GM18909 (cell line): ENCODE measurements at regions not wholly inside any gene's neighbourhood (a gene's known extent, or its start where the extent isn't known, plus 50 kb on each side); places are given as distances from the start of the nearest gene placed in this dataset.

Experiments used
- ATAC-seq: cut with Tn5 transposase; IDR thresholded peaks from one replicate; pipeline ENCODE4 v1.9.1; 2021; ENCODE audit warnings: mild to moderate bottlenecking; ENCODE audit not compliant: unreplicated experiment, poor library complexity

- no peak for ATAC-seq
These were observed 144.9 kb upstream of the CELF2 start for GRCh38 chr10:10872764-10873163.

DNA sequence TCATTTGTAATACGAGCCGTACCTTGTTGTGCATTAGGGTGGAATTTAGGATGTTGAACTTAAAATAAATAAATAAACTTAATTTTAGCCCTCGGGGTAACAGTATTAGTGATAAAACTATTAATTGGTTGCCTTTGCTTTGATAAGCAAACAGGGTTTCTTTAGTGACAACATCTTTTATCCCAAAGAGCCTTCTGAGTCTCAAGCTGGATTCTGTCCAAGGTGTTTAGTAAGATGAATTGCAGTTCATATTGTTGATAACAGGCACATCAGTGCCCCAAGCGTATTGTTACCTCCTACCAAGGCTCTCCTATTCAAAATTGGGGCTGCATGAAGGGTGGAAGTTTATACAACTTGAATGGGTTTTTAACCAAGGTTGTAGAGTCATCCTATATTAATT is 144.4 kb upstream of the CELF2 start:
- no peak for ATAC-seq

- no peak for ATAC-seq
These were observed 143.8 kb upstream of the CELF2 start for GRCh38 chr10:10873915-10874314.

GRCh38 chr10:10878963-10879362 is 138.7 kb upstream of the CELF2 start:
- no peak for ATAC-seq

- no peak for ATAC-seq
These were observed 136.4 kb upstream of the CELF2 start for GRCh38 chr10:10881117-10881813.

DNA sequence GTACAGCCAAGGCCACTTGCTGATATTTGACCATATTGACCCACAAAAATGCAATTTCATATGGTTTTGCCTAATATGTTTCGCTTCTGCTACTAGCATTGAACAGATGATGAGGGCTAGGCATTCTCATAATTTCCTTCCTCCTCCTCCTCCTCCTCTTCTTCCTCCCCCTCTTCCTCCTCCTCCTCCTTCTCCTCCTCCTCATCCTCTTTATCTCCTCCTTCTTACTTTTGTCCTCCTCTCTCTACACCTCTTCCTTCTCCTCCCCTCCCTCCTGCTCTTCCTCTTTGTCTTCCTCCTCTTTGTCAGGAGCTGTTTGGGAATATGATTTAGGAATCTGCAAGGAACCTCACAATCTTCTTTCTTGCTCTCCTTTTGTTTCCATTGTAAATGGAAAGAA is 133.9 kb upstream of the CELF2 start:
- ATAC-seq = no peak

GRCh38 chr10:10886861-10887531 is 130.7 kb upstream of the CELF2 start:
- no peak for ATAC-seq

DNA sequence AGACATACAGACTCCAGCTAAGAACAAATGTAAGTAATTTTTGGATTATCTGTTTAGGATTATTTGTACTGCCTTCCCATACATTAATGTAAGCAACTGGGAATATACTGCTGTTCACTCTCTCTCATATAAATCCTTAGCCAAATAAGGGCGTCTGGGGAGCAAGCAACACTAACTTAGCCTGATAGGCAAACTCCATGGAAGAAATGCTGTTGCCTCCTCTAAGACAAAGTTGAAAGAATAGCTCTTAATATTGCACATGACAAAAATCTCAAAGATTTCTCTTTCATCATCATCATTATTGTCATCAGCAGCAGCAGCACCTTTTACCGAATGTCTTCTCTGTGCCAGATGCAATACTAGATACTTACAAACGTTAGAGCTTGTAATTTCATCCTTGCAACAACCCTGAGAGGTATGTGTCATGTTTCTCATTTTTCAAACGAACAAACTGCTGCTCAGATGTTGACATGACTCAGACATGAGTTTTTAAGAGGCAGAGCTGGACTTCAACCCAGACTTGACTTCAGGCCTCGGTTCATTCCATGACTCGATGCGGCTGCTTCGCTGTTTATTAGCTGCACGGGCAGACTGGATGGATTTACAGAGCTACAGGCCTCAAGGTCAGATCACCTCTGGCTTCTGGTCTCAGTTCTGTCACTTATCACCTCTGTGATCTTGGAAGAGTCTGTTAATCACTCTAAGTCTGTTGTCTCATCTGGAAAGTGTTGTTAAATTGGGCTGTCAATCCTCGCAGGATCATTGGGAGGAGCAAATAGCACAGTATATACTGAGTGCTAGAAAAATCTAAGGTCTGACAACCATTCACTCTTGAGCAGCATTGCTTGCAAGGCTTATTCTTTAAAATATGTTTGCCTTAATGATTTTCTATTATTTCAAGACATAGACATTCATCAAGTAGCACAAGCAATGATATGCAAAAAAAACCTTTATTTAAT is 126.3 kb upstream of the CELF2 start:
- ATAC-seq = no peak

GRCh38 chr10:10892290-10892875 is 125.3 kb upstream of the CELF2 start:
- ATAC-seq = no peak

DNA sequence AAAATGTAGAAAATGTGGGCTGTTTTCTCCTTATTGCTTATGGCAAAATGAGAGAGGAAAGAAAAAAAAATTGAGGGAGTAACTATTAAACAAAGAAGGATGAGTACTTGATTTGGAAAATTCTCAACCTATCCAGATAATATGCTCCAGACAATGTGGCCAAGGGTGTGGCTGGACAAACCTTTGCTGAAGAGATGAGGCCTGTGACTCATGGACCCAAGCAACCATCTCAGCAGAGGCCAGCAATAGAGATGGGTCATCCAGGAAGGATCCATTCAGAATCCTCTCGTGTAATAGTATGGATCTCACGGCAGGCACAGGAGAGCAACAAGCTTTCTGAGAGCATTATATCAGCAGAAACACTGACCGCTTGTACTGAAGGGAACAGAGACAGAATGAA is 120.3 kb upstream of the CELF2 start:
- ATAC-seq = no peak

GRCh38 chr10:10901906-10902305 is 115.8 kb upstream of the CELF2 start:
- no peak for ATAC-seq

DNA sequence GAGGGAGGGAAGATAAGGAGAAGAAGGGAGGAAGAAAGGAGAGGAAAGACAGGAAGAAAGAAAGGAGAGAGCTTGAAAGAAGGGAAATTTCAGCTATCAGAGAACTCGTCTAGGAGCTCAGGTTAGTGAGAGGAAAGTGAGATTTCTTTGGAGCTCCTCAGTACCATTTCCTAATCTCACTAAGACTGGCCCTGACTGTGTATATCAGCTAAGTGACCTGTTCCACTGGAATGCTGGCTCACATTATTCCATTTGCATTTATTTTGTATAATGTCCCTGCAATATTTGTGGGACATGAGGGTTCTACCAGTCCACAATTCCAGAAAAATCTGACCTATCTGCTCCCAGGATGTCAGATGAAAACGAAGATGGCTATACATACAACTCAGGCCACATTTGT is 114.7 kb upstream of the CELF2 start:
- ATAC-seq = no peak

DNA sequence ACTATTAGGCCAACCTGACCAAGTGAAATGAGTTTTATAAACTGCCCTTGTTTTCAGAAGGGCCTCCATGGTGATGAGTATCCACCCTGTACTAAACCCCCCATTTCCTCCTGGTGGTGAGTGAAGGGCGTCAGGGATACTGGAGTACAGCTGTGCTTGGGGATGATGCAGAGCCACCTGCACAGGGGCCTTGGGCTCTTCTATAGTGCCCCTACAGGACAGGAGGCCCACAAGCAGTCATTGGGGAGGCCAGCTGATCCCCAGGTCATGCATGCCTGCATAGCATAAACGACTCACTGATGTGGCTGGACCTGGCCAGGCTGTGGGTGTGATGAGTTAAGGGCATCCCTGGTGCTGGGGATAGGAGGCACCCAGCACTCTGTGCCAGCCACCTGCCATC is 114.1 kb upstream of the CELF2 start:
- no peak for ATAC-seq

DNA sequence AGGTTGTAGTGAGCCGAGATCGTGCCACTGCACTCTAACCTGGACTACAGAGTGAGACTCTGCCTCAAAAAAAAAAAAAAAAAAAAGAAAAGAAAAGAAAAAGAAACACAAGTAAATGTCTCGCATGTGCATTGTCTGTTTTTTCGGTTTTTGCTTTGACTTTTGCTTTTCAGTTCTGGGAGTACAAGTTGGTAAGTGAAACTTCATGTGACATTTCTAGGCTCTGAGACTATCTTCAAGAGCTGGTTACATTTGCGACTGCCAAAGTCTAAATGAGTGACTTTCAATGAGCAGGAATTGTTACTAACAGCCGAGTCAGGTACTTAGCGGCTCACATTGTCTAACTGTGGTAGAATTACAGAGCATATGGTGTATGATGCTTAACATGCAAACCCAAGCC is 107.0 kb upstream of the CELF2 start:
- ATAC-seq = no peak

DNA sequence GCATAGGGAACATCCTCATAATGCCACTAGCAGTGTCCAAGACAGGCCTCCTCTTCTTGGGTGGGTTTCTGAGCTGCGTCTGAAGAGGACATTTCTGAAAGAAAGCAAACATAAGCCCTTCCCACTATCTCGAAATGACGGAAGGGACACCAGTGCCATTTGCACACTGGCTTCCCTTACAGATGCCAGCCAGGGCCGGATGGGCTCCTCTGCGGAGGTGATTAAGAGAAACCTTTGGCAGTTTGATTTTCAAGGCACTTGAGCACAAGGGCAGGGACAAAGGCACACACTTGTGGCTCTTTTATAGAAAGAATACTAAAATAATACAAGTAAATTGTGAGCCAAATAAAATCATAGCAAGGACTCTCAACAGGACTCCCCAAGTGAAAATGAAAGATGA is 106.6 kb upstream of the CELF2 start:
- no peak for ATAC-seq

DNA sequence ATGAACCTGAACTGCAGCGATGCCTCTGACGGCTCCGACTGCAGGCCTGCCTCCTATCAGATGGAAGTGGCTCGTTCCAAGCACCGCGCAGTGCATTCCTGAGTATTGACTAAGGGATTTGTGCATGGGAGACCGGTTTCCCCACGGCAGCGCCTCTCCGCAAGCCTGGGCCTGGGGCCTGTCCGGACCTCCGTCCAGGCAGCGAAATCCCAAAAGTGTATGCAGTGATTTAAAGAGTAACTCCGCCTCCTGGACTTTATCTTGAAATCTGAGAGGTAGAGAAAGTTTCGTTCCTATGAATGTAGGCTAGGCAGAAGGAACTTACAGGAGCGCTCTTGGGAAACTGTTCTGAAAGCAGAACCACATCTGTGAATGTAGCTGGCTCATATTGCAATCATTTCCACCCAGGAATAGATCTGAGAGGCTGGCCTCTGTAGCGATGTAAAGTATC is 106.2 kb upstream of the CELF2 start:
- ATAC-seq = no peak

- ATAC-seq = no peak
These were observed 103.5 kb upstream of the CELF2 start for GRCh38 chr10:10914144-10914543.

GRCh38 chr10:10915215-10915614 is 102.5 kb upstream of the CELF2 start:
- no peak for ATAC-seq

- no peak for ATAC-seq
These were observed 100.6 kb upstream of the CELF2 start for GRCh38 chr10:10917031-10917430.

DNA sequence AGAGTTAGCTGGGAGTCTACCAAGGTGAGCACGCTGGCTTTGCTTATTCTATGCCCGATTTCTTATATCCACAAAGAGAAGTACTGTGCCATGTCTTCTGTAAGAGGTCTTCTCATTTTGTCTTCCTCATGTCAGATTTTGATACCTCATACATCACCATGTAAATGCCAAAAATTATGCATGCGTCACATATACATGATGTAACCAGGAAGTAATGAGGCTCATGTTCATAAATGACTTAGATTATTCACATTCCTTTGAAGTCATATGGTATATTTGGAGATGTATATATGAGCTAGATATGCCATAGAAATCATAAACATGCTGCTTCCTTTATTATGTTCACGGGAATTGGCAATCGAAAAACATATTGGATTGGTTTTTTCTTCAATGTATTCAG is 97.7 kb upstream of the CELF2 start:
- ATAC-seq = no peak
